ENCODE measurements at regions not wholly inside any gene's neighbourhood (a gene's known extent, or its start where the extent isn't known, plus 50 kb on each side); places are given as distances from the start of the nearest gene placed in this dataset.

DNA sequence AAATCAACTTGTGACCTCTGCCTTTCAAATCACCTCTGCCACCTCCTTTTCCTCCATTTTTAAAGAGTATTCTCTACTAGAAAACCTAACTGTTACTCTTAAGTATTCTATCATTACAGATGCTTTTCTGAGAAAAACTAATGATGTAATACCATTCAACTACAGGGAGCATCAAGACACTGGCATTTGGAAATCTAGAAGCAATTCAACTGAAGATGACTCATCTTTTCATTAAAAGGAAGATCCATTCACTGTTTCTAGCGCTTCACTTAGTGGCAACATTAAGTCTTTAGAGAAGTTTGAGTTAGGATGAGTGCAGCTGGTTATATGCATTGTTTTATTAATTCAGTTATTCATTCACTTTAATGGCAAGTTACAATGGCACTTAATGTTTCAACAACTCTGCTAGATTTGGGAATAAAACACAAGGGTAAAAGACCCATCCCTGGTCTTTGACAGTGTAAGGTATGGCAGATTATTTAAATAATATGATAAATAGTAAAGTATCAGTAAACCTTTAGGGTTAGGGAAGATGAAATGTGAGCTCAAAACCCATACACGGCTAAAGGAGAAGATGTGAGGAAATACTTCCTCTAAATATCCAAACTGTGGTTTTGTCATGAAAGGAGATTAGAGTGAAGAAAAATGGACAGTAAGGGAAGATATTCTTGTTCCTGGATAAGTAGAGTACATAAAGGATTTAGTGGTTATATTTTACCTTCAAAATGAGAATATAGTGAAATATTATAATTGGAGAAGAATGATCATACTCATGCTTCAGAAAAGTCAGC is 61.7 kb downstream of the KCNJ2 start:
- TF ChIP-seq EP300 (IDR thresholded peaks at IDR 0.05), result no peak
- TF ChIP-seq CTCF (IDR thresholded peaks at IDR 0.05), result no peak
- TF ChIP-seq POLR2A (IDR thresholded peaks at IDR 0.05; ENCODE audit: low read depth), result no peak
- no peak for TF ChIP-seq POLR2AphosphoS5 (IDR thresholded peaks at IDR 0.05)
- DNase-seq (ENCODE audit: extremely low spot score), result no peak
- H3K27ac ChIP-seq (replicated peaks in 1 of 4), result no peak overlapping the region
- H3K4me1 ChIP-seq, result no peaks in the 10 kb centered on the region
- intact Hi-C loops (cut with DNase I), result no loop called here
- WGBS, result 75% methylated on average over 2 of the region's 2 CpGs
- no peaks in the 10 kb centered on the region for H3K9me3 ChIP-seq
- no peaks in the 10 kb centered on the region for H3K27me3 ChIP-seq
- no peaks in the 10 kb centered on the region for H3K36me3 ChIP-seq
- no peak overlapping the region for H3K4me3 ChIP-seq

DNA sequence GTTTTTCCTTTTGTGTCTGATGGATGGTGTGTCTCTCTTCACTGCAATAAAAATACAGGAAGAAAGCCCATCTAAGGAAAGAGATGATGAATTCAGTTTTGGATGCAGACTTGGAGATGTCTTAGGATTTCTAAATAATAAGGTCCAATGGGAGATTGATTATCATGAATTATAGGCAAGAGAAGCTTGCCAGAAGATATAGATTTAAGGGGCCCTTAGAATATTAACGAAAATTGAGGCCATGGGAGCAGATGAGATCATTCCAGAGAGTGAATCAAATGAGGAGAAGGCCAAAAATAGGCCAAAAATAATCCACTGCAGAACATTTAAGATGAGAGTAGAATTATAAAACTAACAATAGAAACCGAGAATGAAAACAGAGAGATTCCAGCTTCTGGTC is 63.1 kb downstream of the KCNJ2 start:
- Histone ChIP-seq H3K36me3 (no peaks in the 10 kb centered on the region), H3K27ac (replicated peaks in 1 of 4) (no peak overlapping the region), H3K4me3 (no peak overlapping the region), H3K9me3 (no peaks in the 10 kb centered on the region), H3K27me3 (no peaks in the 10 kb centered on the region), H3K4me1 (no peaks in the 10 kb centered on the region)
- 82% methylated on average over 2 of the region's 2 CpGs for WGBS
- no peak for DNase-seq (ENCODE audit: extremely low spot score)
- TF ChIP-seq POLR2A (IDR thresholded peaks at IDR 0.05; ENCODE audit: low read depth) (no peak), POLR2AphosphoS5 (IDR thresholded peaks at IDR 0.05) (no peak), CTCF (IDR thresholded peaks at IDR 0.05) (no peak), EP300 (IDR thresholded peaks at IDR 0.05) (no peak)
- intact Hi-C loops (cut with DNase I), result no loop called here

- TF ChIP-seq CTCF (IDR thresholded peaks at IDR 0.05), result no peak
- TF ChIP-seq POLR2AphosphoS5 (IDR thresholded peaks at IDR 0.05), result no peak
- no peak for TF ChIP-seq EP300 (IDR thresholded peaks at IDR 0.05)
- TF ChIP-seq POLR2A (IDR thresholded peaks at IDR 0.05; ENCODE audit: low read depth), result no peak
- intact Hi-C loops (cut with DNase I), result no loop called here
- no peak for DNase-seq (ENCODE audit: extremely low spot score)
- no peaks in the 10 kb centered on the region for H3K9me3 ChIP-seq
- H3K27me3 ChIP-seq, result no peaks in the 10 kb centered on the region
- H3K4me3 ChIP-seq, result no peak overlapping the region
- H3K36me3 ChIP-seq, result no peaks in the 10 kb centered on the region
- no peak overlapping the region for H3K27ac ChIP-seq (replicated peaks in 1 of 4)
- no peaks in the 10 kb centered on the region for H3K4me1 ChIP-seq
Measured at GRCh38 chr17:70235252-70235651, 65.9 kb downstream of the KCNJ2 start.

DNA sequence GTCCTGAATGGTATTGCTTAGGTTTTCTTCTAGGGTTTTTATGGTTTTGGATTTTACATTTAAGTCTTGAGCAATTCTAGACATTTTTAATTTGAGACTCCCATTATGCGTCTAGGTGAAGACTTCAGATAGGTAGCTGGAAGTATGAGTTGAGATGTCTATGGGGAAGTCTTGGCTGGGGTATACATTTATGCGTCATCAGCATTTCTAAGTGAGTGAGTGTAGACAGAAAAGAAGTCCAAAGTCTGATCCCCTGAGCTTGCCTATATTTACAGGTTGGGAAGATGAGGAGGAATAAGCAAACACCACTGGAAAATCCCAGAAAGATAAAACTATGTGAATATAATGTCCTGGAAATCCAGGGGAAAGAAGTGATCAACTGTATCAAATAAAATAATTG is 68.9 kb downstream of the KCNJ2 start:
- Histone ChIP-seq H3K27me3 (no peaks in the 10 kb centered on the region), H3K4me3 (no peak overlapping the region), H3K27ac (replicated peaks in 1 of 4) (no peak overlapping the region), H3K9me3 (no peaks in the 10 kb centered on the region), H3K4me1 (no peaks in the 10 kb centered on the region), H3K36me3 (no peaks in the 10 kb centered on the region)
- intact Hi-C loops (cut with DNase I), result no loop called here
- DNase-seq (ENCODE audit: extremely low spot score), result no peak
- TF ChIP-seq POLR2AphosphoS5 (IDR thresholded peaks at IDR 0.05), result no peak
- TF ChIP-seq CTCF (IDR thresholded peaks at IDR 0.05), result no peak
- no peak for TF ChIP-seq POLR2A (IDR thresholded peaks at IDR 0.05; ENCODE audit: low read depth)
- no peak for TF ChIP-seq EP300 (IDR thresholded peaks at IDR 0.05)
- 85% methylated on average over 2 of the region's 2 CpGs for WGBS

DNA sequence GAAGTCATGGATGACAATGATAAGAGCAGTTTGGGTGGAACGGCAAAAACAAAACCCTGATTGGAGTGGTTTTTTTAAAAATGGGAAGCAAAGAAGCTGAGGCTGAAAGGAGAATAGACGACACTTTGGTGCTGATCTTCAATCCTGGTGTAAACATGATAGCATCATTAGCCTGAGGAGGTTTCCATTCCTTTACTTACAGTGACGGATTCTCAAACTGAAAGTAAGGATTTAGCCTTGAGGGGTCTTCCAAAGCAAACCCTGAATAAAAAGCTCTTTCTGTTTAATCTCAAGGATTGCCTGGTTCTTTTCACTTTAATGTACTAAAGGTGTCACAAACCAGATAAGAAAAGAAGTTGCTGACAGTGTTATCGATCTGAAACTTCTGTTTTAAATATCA is 69.3 kb downstream of the KCNJ2 start:
- H3K9me3 ChIP-seq, result no peaks in the 10 kb centered on the region
- intact Hi-C loops (cut with DNase I), result no loop called here
- H3K27me3 ChIP-seq, result no peaks in the 10 kb centered on the region
- no peaks in the 10 kb centered on the region for H3K4me1 ChIP-seq
- H3K4me3 ChIP-seq, result no peak overlapping the region
- no peak overlapping the region for H3K27ac ChIP-seq (replicated peaks in 1 of 4)
- WGBS, result 62% methylated on average over 4 of the region's 4 CpGs
- TF ChIP-seq POLR2A (IDR thresholded peaks at IDR 0.05; ENCODE audit: low read depth) (no peak), POLR2AphosphoS5 (IDR thresholded peaks at IDR 0.05) (no peak), CTCF (IDR thresholded peaks at IDR 0.05) (no peak), EP300 (IDR thresholded peaks at IDR 0.05) (no peak)
- DNase-seq (ENCODE audit: extremely low spot score), result no peak
- no peaks in the 10 kb centered on the region for H3K36me3 ChIP-seq
